Upper lobe of left lung (tissue), 6 donors: ENCODE measurements at regions not wholly inside any gene's neighbourhood (a gene's known extent, or its start where the extent isn't known, plus 50 kb on each side); places are given as distances from the start of the nearest gene placed in this dataset.

Source experiments
- ATAC-seq, 2 donors: fragments of 200-7000 bp; cut with Tn5 transposase; one replicate each; pipeline ENCODE4 v1.9.1; 2022; ENCODE audit warnings: mild to moderate bottlenecking in 2 of 2, moderate library complexity in 2 of 2; ENCODE audit not compliant: low FRiP score in 2 of 2
- DNase-seq, 2 donors: peaks; one replicate each; pipeline ENCODE4 v3.0.0-alpha.2; 2019 to 2020
- H3K27ac ChIP-seq, 4 donors: fragments of 200-600 bp; sonication (generic); one replicate each; pipeline ENCODE4 v1.5.1; 2016 to 2019
- H3K27me3 ChIP-seq, 4 donors: fragments of 200-600 bp; sonication (generic); one replicate each; pipeline ENCODE4 v1.5.1; 2017 to 2019
- H3K36me3 ChIP-seq, 4 donors: fragments of 200-600 bp; sonication (generic); one replicate each; pipeline ENCODE4 v1.5.1; 2016 to 2019
- H3K4me1 ChIP-seq, 4 donors: fragments of 200-600 bp; sonication (generic); one replicate each; pipeline ENCODE4 v1.5.1; 2018 to 2019
- H3K4me3 ChIP-seq, 4 donors: fragments of 200-600 bp; sonication (generic); one replicate each; pipeline ENCODE4 v1.5.1; 2017 to 2019; ENCODE audit warnings: mild to moderate bottlenecking in 2 of 4, moderate library complexity in 1 of 4
- H3K9me3 ChIP-seq, 4 donors: fragments of 200-600 bp; sonication (generic); one replicate each; pipeline ENCODE4 v1.5.1; 2018 to 2019
- EP300 ChIP-seq, 4 donors: sonication (generic); formaldehyde crosslinking; IDR thresholded peaks; one replicate each; pipeline ENCODE4 v1.5.1; 2017; ENCODE audit warnings: antibody characterized with exemption in 4 of 4, control low read depth in 2 of 4
- POLR2A ChIP-seq, 4 donors: fragments of 450-650 bp; IDR thresholded peaks; one replicate each; pipeline ENCODE4 v1.5.1; 2016 to 2017; ENCODE audit warnings: antibody characterized with exemption in 4 of 4, mild to moderate bottlenecking in 2 of 4
- POLR2AphosphoS5 ChIP-seq, 2 donors: sonication (generic); formaldehyde crosslinking; IDR thresholded peaks; one replicate each; pipeline ENCODE4 v1.5.1; 2017; ENCODE audit warnings: antibody characterized with exemption in 2 of 2
- WGBS, 2 donors: methylation state at CpG; one replicate each; pipeline ENCODE4 v1.1.5; 2017 to 2018; 5-methylcytosine and 5-hydroxymethylcytosine counted together
- TF ChIP-seq, protein P1 (sequence below), 6 experiments: fragments of 450-650 bp in 4 of 6; fragments of 200-600 bp in 2 of 6; sonication (generic) in 2 of 6; IDR thresholded peaks; one replicate each; pipeline ENCODE4 v1.5.1; 2016 to 2019; ENCODE audit warnings: antibody characterized with exemption in 6 of 6
- donor health status: DM: no; HTN: no; CAD: no; lungs with moderate emphysema.
- donor health status: DM: no; HTN: yes; CAD: no; lungs with severe emphysema.

GRCh38 chr7:375901-376305, 85.9 kb downstream of the FOXL3 start:
- H3K9me3 ChIP-seq, result no peaks in the 10 kb centered on the region
- TF ChIP-seq POLR2A (IDR thresholded peaks at IDR 0.05), result no peak
- TF ChIP-seq POLR2AphosphoS5 (IDR thresholded peaks at IDR 0.05), result no peak
- TF ChIP-seq, protein P1, sequence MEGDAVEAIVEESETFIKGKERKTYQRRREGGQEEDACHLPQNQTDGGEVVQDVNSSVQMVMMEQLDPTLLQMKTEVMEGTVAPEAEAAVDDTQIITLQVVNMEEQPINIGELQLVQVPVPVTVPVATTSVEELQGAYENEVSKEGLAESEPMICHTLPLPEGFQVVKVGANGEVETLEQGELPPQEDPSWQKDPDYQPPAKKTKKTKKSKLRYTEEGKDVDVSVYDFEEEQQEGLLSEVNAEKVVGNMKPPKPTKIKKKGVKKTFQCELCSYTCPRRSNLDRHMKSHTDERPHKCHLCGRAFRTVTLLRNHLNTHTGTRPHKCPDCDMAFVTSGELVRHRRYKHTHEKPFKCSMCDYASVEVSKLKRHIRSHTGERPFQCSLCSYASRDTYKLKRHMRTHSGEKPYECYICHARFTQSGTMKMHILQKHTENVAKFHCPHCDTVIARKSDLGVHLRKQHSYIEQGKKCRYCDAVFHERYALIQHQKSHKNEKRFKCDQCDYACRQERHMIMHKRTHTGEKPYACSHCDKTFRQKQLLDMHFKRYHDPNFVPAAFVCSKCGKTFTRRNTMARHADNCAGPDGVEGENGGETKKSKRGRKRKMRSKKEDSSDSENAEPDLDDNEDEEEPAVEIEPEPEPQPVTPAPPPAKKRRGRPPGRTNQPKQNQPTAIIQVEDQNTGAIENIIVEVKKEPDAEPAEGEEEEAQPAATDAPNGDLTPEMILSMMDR (IDR thresholded peaks at IDR 0.05), result no peak
- no peak for TF ChIP-seq EP300 (IDR thresholded peaks at IDR 0.05)
- no peak for ATAC-seq
- H3K36me3 ChIP-seq, result no peaks in the 10 kb centered on the region
- no peaks in the 10 kb centered on the region for H3K27me3 ChIP-seq
- DNase-seq, result peak; percentile 20 to 74
- H3K27ac ChIP-seq, result no peak overlapping the region
- H3K4me1 ChIP-seq, result peaks cover 11 to 21% (median 14%) of the 10 kb centered on the region in 4 donors
- no peak overlapping the region for H3K4me3 ChIP-seq
- WGBS, 2 donors, result 42 to 53% methylated on average over 18 of the region's 19 CpGs

DNA sequence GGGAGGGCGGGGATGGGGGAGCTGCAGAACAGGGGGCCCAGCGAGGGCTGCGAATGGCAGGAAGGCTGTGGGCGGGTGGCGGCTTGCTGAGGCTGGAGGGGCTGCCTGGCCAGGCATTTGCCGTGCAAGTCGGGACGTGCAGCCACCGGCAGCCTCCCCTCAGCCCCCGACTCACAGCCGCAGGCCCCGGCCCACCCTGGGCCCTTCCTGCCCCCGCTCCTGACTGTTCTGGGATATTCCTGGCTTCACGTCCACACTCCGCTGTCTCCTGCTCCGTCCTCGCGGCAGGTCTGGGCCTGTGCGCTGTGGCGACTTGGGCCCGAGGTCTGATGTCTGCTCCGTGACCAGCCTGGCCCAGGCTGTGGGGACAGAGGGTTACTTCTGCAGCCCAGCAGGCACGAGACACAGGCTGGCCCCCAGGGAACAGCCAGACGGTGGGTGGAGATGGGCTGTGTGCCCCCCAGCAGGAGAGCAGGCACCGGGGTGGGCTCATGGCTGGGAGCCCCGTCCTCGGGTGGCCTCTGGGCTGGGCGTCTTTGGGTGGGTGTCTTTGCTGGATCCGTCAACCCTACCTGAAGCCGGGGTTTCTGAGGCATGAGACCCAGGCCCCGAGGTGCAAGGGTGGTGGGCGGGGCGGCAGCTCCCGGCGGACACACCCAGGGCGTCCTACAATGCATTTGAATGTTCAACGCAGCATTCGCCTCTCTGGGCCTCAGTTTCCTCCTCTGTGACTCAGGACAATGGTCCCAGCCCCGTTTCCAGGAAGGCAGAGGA, 86.5 kb downstream of the FOXL3 start:
- DNase-seq (peak; percentile 18 to 68), ATAC-seq (no peak)
- no peak for TF ChIP-seq POLR2A (IDR thresholded peaks at IDR 0.05)
- Histone ChIP-seq H3K4me3 (no peak overlapping the region), H3K36me3 (no peaks in the 10 kb centered on the region), H3K9me3 (peaks cover 0 to 2% (median under 1%) of the 10 kb centered on the region in 4 donors), H3K27ac (no peak overlapping the region), H3K27me3 (no peaks in the 10 kb centered on the region), H3K4me1 (peaks cover 14 to 21% (median 15%) of the 10 kb centered on the region in 4 donors)
- WGBS, 2 donors, result 20 to 77% methylated on average over 4 to 34 of the region's 39 CpGs

GRCh38 chr7:377080-378040, 87.4 kb downstream of the FOXL3 start:
- ATAC-seq, result no peak
- H3K4me3 ChIP-seq, result no peak overlapping the region

DNA sequence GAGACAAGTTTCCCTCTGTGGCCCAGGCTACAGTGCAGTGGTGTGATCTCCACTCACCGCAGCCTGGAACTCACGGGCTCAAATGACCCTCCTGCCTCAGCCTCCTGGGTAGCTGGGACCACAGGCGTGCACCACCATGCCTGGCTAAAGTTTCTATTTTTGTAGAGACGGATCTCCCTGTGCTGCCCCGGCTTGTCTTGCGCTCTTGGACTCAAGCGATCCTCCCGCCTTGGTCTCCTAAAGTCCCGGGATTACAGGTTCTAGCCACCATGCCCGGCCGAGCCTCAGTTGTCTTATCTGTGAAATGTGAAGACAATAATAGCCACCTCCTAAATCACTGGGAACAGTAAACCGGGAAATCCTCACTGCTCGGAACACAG, 88.1 kb downstream of the FOXL3 start:
- H3K9me3 ChIP-seq, result peaks cover 0 to 7% (median 2%) of the 10 kb centered on the region in 4 donors
- H3K27ac ChIP-seq, result no peak overlapping the region
- WGBS, 2 donors, result 95 to 96% methylated on average over 13 of the region's 13 CpGs
- no peaks in the 10 kb centered on the region for H3K27me3 ChIP-seq
- peaks cover 15 to 21% (median 16%) of the 10 kb centered on the region in 4 donors for H3K4me1 ChIP-seq
- TF ChIP-seq POLR2A (IDR thresholded peaks at IDR 0.05) (no peak), EP300 (IDR thresholded peaks at IDR 0.05) (no peak), POLR2AphosphoS5 (IDR thresholded peaks at IDR 0.05) (no peak)
- TF ChIP-seq, protein P1 (IDR thresholded peaks at IDR 0.05), result no peak
- no peaks in the 10 kb centered on the region for H3K36me3 ChIP-seq
- ATAC-seq, result no peak
- peak in 1 of 2 donors; percentile 15 for DNase-seq
- H3K4me3 ChIP-seq, result no peak overlapping the region

More at GRCh38 chr7:377080-378040, 87.4 kb downstream of the FOXL3 start:
- no peak overlapping the region for H3K27ac ChIP-seq
- WGBS, 2 donors, result 84 to 88% methylated on average over 19 to 35 of the region's 35 CpGs
- no peaks in the 10 kb centered on the region for H3K27me3 ChIP-seq
- no peaks in the 10 kb centered on the region for H3K36me3 ChIP-seq
- H3K9me3 ChIP-seq, result peaks cover 0 to 7% (median 2%) of the 10 kb centered on the region in 4 donors
- no peak for TF ChIP-seq EP300 (IDR thresholded peaks at IDR 0.05)
- TF ChIP-seq POLR2A (IDR thresholded peaks at IDR 0.05), result no peak
- no peak for TF ChIP-seq POLR2AphosphoS5 (IDR thresholded peaks at IDR 0.05)
- TF ChIP-seq, protein P1 (IDR thresholded peaks at IDR 0.05), result no peak
- peak; percentile 18 to 72 for DNase-seq
- H3K4me1 ChIP-seq, result peaks cover 15 to 21% (median 16%) of the 10 kb centered on the region in 4 donors
